ENCODE measurements at regions not wholly inside any gene's neighbourhood (a gene's known extent, or its start where the extent isn't known, plus 50 kb on each side); places are given as distances from the start of the nearest gene placed in this dataset.

DNA sequence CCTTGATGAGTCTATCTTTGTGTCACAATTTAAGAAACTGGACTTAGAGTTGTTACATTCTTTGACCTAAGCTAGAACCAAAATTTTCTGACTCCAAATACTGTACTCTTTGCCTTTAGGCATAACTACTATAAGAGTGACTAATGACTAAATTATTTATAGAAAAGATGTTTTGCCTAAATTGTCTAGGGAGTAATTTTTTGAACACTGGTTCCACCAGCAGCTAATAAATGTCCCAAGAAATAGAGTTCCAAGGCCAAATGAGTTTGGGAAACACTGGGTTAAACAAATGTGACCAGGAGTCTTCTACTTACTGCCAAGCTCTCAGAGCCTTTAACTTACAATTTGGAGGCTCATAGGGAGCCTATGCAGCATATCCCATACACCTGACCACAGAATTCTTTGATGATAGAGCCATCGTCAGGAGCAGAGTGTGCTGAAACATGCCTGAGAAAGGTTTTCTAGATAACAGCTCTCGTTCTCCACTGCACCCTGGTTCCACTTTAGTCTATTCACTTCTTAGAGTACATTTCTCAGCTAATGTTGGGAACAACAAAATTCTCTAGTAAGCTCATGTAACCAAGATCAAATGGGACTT lies 215.9 kb upstream of the HMGA2 start:
- Mint-ChIP-seq H3K9me3 (no peaks in the 10 kb centered on the region), H3K27me3 (no peaks in the 10 kb centered on the region), H3K4me1 (no peaks in the 10 kb centered on the region), H3K36me3 (ENCODE audit: insufficient read depth) (no peaks in the 10 kb centered on the region), H3K27ac (ENCODE audit: low read depth) (no peak overlapping the region), H3K4me3 (no peak overlapping the region)
- ATAC-seq (replicated peaks; ENCODE audit: extremely low read depth, poor library complexity, severe bottlenecking) (no peak), DNase-seq (ENCODE audit: low spot score in 2 of 2) (no peak)

DNA sequence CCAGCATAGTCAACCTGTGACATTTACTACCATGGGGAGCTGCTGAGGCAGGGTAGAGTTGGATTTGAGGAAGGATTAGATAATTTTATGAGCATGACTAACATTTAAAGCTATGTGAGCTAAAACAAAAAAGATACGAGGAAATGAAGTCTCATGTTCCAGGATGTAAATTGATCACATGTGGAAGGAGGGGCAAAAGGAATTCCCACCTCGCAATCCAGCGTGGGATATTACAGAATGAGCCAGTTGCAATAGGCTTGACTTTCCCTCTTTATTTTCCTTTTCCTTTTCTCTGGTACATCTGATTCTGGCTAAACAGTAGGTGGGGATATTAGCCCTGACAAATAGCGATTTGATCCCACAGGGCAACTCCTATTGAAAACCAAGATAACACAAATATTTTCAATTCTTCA lies 214.9 kb upstream of the HMGA2 start:
- ATAC-seq (replicated peaks; ENCODE audit: extremely low read depth, poor library complexity, severe bottlenecking), result no peak
- no peak for DNase-seq (ENCODE audit: low spot score in 2 of 2)
- Mint-ChIP-seq H3K4me1 (no peaks in the 10 kb centered on the region), H3K36me3 (ENCODE audit: insufficient read depth) (no peaks in the 10 kb centered on the region), H3K27ac (ENCODE audit: low read depth) (no peak overlapping the region), H3K27me3 (peaks cover 2% of the 10 kb centered on the region), H3K4me3 (no peak overlapping the region), H3K9me3 (no peaks in the 10 kb centered on the region)

DNA sequence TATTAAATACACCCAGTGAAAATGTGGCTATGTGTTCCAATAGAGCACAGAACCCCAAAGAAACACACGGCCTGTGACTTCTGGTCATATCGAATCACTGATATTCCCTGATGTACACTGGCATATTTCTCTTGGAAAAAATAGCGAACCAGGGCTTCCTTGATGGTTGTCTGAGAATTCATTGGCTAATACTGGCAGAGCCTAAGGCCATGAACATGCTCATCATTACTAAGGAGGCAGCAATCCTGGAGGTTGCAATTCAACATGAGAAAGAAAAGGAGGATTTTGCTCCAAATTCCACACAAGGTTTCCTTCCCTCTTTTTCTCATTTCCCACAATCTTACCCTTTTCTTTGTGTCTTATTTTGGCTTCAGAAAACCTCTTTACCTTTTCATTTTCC lies 212.9 kb upstream of the HMGA2 start:
- Mint-ChIP-seq H3K4me1 (no peaks in the 10 kb centered on the region), H3K9me3 (no peaks in the 10 kb centered on the region), H3K36me3 (ENCODE audit: insufficient read depth) (no peaks in the 10 kb centered on the region), H3K27ac (ENCODE audit: low read depth) (no peak overlapping the region), H3K4me3 (no peak overlapping the region), H3K27me3 (peaks cover 15% of the 10 kb centered on the region)
- DNase-seq (ENCODE audit: low spot score in 2 of 2) (no peak), ATAC-seq (replicated peaks; ENCODE audit: extremely low read depth, poor library complexity, severe bottlenecking) (no peak)

DNA sequence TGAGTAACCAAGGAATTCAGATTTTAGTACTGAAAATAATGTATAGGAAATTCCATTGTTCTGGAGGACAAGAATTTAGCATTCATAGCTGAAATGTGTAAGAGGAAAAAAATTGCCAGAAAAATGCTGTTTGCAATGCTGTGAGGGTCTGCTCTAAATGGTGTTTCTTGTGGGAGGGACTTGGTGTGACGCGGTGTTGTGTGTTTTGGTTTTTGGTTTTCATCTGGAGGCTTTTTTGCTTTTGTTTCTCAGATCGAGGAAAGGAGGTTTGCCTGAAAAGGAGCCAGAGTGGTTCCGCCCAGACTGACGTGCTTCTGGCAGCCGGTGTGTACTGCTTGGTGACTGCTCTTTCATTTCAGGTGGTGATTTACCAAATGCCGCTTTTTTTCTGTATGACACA lies 211.8 kb upstream of the HMGA2 start:
- no peaks in the 10 kb centered on the region for H3K36me3 Mint-ChIP-seq (ENCODE audit: insufficient read depth)
- H3K9me3 Mint-ChIP-seq, result no peaks in the 10 kb centered on the region
- H3K27ac Mint-ChIP-seq (ENCODE audit: low read depth), result no peak overlapping the region
- H3K4me3 Mint-ChIP-seq, result no peak overlapping the region
- peaks cover 25% of the 10 kb centered on the region for H3K27me3 Mint-ChIP-seq
- no peaks in the 10 kb centered on the region for H3K4me1 Mint-ChIP-seq
- ATAC-seq (replicated peaks; ENCODE audit: extremely low read depth, poor library complexity, severe bottlenecking) (no peak), DNase-seq (ENCODE audit: low spot score in 2 of 2) (no peak)

DNA sequence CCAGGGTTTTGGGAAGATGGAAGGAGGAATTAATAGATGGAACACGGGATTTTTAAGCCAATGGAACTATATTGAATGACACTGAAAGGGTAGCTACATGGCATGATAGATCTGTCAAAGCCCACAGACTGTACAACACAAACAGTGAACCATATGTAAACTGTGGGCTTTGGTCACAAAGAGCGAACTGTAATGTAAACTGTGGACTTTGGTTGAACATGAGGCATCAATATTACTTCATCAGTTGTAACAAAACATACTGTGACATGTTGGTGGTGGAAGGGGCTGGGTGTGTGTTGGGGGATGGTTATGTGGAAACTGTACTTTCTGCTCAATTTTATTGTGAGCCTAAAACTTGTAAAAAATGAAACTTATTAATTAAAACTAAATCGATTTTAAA lies 210.6 kb upstream of the HMGA2 start:
- no peaks in the 10 kb centered on the region for H3K36me3 Mint-ChIP-seq (ENCODE audit: insufficient read depth)
- no peaks in the 10 kb centered on the region for H3K9me3 Mint-ChIP-seq
- DNase-seq (ENCODE audit: low spot score in 2 of 2) (no peak), ATAC-seq (replicated peaks; ENCODE audit: extremely low read depth, poor library complexity, severe bottlenecking) (no peak)
- no peak overlapping the region for H3K27ac Mint-ChIP-seq (ENCODE audit: low read depth)
- H3K4me1 Mint-ChIP-seq, result no peaks in the 10 kb centered on the region
- peaks cover 28% of the 10 kb centered on the region for H3K27me3 Mint-ChIP-seq
- no peak overlapping the region for H3K4me3 Mint-ChIP-seq

DNA sequence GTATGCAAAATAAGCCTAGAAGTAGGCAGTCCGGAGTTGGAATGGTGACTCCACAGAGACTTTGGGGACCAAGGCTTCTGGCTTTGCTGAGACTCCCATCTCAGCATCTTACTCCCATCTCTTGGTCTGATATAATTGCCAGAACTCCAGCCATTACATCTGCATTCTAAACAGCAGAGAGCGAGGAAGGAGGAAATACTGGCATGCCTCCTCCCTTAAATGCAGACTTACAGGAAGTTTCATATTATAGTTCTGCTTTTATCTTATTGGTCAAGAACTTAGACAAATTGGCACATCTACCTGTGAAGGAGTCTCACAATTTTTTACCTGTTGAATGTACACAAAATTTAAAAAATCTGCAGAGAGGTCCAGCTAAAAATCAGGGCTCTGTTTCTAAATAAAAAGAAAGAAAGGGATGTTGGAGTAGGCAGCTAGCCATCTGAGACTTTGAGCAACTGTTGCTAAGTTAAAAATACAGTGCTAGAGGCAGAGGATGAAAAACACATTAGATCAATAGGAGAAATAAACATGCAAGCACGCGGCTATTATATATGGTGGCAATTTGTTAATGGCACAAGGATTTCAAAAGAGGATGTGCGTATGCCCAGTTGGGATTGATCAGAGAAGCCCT lies 209.9 kb upstream of the HMGA2 start:
- H3K9me3 Mint-ChIP-seq, result no peaks in the 10 kb centered on the region
- H3K4me1 Mint-ChIP-seq, result no peaks in the 10 kb centered on the region
- H3K36me3 Mint-ChIP-seq (ENCODE audit: insufficient read depth), result peaks cover 1% of the 10 kb centered on the region
- H3K27ac Mint-ChIP-seq (ENCODE audit: low read depth), result no peak overlapping the region
- no peak for DNase-seq (ENCODE audit: low spot score in 2 of 2)
- no peak overlapping the region for H3K4me3 Mint-ChIP-seq
- no peak for ATAC-seq (replicated peaks; ENCODE audit: extremely low read depth, poor library complexity, severe bottlenecking)
- H3K27me3 Mint-ChIP-seq, result peaks cover 28% of the 10 kb centered on the region

DNA sequence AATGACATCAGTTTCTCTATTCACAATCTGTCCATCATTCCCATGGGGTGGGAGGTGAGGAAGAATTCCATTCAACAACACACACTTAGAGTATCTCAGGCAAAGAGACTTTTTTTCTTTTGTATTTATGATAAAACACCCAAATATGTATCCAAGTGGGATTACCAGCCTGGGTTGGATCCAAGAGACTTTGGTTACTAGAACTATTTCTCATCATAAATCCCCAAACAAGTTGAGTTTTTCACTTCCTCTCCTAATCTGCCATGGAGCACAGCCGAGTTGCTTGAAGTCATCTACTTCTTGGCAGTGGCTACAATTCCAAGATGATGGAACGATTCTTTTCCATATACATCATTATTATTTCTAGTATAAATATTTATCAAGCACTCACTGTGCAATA lies 209.2 kb upstream of the HMGA2 start:
- Mint-ChIP-seq H3K4me3 (no peak overlapping the region), H3K27me3 (peaks cover 28% of the 10 kb centered on the region), H3K27ac (ENCODE audit: low read depth) (no peak overlapping the region), H3K36me3 (ENCODE audit: insufficient read depth) (peaks cover 1% of the 10 kb centered on the region), H3K4me1 (no peaks in the 10 kb centered on the region), H3K9me3 (no peaks in the 10 kb centered on the region)
- ATAC-seq (replicated peaks; ENCODE audit: extremely low read depth, poor library complexity, severe bottlenecking) (no peak), DNase-seq (ENCODE audit: low spot score in 2 of 2) (no peak)

DNA sequence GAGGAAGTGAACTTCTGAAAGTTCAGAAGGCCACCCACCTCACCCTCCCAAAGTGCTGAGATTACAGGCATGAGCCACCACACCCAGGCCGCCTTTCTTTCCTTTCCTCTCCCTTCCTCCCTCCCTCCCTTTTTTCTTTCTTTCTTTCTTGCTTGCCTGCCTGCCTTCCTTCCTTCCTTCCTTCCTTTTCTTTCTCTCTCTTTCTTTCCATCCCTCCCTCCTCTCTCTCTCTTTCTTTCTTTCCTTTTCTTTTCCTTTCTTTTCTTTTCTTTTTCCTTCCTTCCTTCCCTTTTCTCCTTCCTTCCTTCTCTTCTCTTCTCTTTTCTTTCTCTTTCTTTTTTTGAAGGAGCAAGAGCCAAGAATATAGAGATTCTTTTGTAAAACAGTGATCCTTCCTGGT lies 208.3 kb upstream of the HMGA2 start:
- Mint-ChIP-seq H3K27ac (ENCODE audit: low read depth) (no peak overlapping the region), H3K36me3 (ENCODE audit: insufficient read depth) (peaks cover 1% of the 10 kb centered on the region), H3K9me3 (no peaks in the 10 kb centered on the region), H3K4me3 (no peak overlapping the region), H3K4me1 (no peaks in the 10 kb centered on the region), H3K27me3 (peaks cover 28% of the 10 kb centered on the region)
- DNase-seq (ENCODE audit: low spot score in 2 of 2) (no peak), ATAC-seq (replicated peaks; ENCODE audit: extremely low read depth, poor library complexity, severe bottlenecking) (no peak)

DNA sequence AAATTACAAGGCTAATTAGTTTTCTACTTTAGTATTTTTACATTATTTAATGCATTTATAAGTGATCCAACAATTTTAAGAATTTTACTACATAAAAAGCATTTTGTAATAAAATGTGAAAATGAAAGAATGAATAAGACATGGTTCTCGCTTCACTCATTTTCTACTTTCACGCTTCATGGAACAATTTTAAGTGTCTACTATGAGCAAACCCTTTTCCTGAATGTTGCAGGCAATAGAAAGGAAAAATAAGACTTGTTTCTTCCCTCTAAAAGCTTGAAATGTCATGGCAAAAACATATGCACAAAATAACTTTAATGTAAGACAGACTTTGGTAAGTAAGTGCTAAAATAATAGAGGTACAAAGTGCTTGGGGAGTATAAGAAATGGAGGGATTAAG lies 205.7 kb upstream of the HMGA2 start:
- no peak for DNase-seq (ENCODE audit: low spot score in 2 of 2)
- no peak for ATAC-seq (replicated peaks; ENCODE audit: extremely low read depth, poor library complexity, severe bottlenecking)
- H3K27ac Mint-ChIP-seq (ENCODE audit: low read depth), result no peak overlapping the region

DNA sequence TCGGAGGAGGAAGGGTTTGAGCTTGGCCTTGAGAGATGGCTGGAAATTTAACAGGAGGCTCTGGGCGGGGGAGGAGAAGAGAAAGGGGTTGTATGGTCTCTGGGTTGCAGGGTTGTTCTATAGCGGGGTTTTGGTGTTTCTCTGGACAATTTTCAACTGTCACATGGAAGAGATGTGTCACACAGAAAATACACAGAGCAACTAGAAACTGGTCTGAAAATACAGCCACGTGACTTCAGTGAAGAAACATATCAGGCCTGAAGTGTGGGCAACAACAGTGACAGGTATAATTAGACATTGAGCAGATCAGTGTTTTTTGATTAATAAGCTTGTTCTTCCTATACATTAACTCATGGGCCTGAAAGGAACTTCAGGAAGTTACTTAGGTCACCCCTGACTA lies 205.3 kb upstream of the HMGA2 start:
- H3K4me1 Mint-ChIP-seq, result no peaks in the 10 kb centered on the region
- H3K4me3 Mint-ChIP-seq, result no peak overlapping the region
- DNase-seq (ENCODE audit: low spot score in 2 of 2), result no peak
- H3K36me3 Mint-ChIP-seq (ENCODE audit: insufficient read depth), result peaks cover 1% of the 10 kb centered on the region
- H3K27ac Mint-ChIP-seq (ENCODE audit: low read depth), result no peak overlapping the region
- no peaks in the 10 kb centered on the region for H3K9me3 Mint-ChIP-seq
- H3K27me3 Mint-ChIP-seq, result peaks cover 35% of the 10 kb centered on the region
- no peak for ATAC-seq (replicated peaks; ENCODE audit: extremely low read depth, poor library complexity, severe bottlenecking)

More for the DNA sequence above, 205.7 kb upstream of the HMGA2 start:
- Mint-ChIP-seq H3K9me3 (no peaks in the 10 kb centered on the region), H3K27me3 (peaks cover 30% of the 10 kb centered on the region), H3K4me1 (no peaks in the 10 kb centered on the region), H3K4me3 (no peak overlapping the region), H3K36me3 (ENCODE audit: insufficient read depth) (peaks cover 1% of the 10 kb centered on the region)

DNA sequence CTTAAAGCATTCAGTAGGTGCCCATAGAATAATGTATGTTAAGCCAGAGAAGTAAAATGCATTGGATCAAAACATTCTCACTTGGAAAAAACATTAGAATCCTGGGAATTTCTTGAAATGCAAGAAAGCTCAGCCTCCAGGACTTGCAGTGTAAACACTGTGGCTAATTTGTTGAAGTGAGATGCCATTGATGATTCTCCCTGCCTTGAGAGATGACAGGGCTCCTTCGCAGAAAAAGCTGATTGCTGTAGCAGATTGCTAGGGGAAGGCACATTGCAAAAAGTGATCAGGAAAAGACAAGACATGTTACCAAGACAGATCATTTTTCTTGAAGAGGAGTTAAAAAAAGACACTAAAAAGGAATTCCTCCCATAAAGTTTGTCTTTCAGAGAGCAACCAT lies 204.2 kb upstream of the HMGA2 start:
- ATAC-seq (replicated peaks; ENCODE audit: extremely low read depth, poor library complexity, severe bottlenecking), result no peak
- no peak overlapping the region for H3K27ac Mint-ChIP-seq (ENCODE audit: low read depth)
- DNase-seq (ENCODE audit: low spot score in 2 of 2), result no peak
- no peak overlapping the region for H3K4me3 Mint-ChIP-seq
- H3K4me1 Mint-ChIP-seq, result no peaks in the 10 kb centered on the region
- H3K36me3 Mint-ChIP-seq (ENCODE audit: insufficient read depth), result peaks cover 3% of the 10 kb centered on the region
- no peaks in the 10 kb centered on the region for H3K9me3 Mint-ChIP-seq
- H3K27me3 Mint-ChIP-seq, result peaks cover 32% of the 10 kb centered on the region

DNA sequence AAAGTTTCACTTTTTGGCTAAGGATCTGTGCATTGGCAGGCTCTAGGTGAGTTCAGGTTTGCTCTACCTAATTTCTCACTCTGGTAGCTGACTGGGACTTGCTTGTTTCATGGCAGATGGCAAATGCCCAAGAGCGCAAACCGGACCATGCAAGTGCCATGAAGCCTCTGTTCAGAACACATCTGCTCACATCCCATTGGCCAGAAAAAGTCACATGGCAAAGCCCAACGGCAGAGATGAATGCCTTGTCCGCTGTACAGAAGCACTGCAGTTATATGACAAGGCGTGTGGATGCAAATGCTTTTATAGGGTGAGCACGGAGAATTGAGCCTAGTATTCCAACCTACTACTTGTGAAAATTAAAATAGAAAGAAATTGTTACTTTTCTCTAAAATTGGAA lies 202.2 kb upstream of the HMGA2 start:
- Mint-ChIP-seq H3K4me1 (no peaks in the 10 kb centered on the region), H3K27ac (ENCODE audit: low read depth) (no peak overlapping the region), H3K4me3 (no peak overlapping the region), H3K36me3 (ENCODE audit: insufficient read depth) (peaks cover 3% of the 10 kb centered on the region), H3K9me3 (no peaks in the 10 kb centered on the region), H3K27me3 (peaks cover 20% of the 10 kb centered on the region)
- DNase-seq (ENCODE audit: low spot score in 2 of 2) (no peak), ATAC-seq (replicated peaks; ENCODE audit: extremely low read depth, poor library complexity, severe bottlenecking) (no peak)

DNA sequence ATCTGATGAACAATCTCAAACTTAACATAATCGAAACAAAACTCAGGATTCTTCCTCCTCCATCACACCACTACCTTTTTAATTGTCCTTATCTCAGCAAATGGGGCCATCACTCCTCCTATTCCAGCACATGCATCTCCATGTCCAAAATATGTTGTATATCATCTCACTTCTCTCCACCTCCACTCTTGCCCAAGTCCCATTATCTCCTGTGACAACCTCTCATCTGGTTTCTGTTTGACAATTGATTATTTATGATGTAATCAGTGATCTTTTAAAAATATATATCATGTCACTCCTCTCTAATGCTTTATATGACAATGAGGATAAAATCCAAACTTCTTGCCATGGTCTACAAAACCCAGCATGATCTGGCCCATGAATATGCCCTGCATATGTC lies 200.8 kb upstream of the HMGA2 start:
- DNase-seq (ENCODE audit: low spot score in 2 of 2) (no peak), ATAC-seq (replicated peaks; ENCODE audit: extremely low read depth, poor library complexity, severe bottlenecking) (no peak)
- Mint-ChIP-seq H3K9me3 (no peaks in the 10 kb centered on the region), H3K27me3 (peaks cover 13% of the 10 kb centered on the region), H3K27ac (ENCODE audit: low read depth) (no peak overlapping the region), H3K4me3 (no peak overlapping the region), H3K4me1 (no peaks in the 10 kb centered on the region), H3K36me3 (ENCODE audit: insufficient read depth) (peaks cover 3% of the 10 kb centered on the region)

Data from central memory CD8-positive, alpha-beta T cell (primary cell).